GM21447 (cell line): ENCODE measurements at regions not wholly inside any gene's neighbourhood (a gene's known extent, or its start where the extent isn't known, plus 50 kb on each side); places are given as distances from the start of the nearest gene placed in this dataset.
A peak's percentile ranks its signal among the peaks of the same experiment; 100 is the strongest.

Experiments used
- ATAC-seq: cut with Tn5 transposase; IDR thresholded peaks from one replicate; pipeline ENCODE4 v1.9.1; 2021; ENCODE audit not compliant: unreplicated experiment

DNA sequence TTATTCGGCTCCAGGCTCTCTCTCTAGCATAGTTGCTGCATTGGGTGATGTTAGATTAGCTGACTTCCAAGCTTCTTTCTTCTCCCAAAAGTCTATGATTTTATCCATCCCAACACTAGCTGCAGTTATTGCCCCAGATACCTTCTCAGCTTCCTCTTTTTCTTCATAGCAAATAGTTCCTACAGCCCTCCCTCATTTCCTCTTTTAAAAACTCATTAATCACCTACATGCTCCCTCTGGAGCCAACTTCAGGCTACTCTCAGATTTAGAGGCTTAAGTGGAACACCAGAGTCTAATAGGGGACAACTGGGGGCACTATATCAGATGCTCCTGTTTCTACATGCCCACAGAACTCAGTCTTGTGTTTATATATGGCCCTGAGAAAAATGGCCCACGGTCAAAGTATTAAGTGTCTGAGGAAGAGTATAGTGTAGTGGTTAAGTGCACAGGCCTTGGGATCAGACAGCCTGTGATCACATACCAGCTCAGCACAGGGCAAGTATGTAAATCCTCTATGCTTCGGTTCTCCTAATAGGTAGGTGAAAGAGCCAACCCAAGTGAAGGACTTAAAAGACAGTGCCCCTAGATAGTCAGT, 241.9 kb upstream of the SLC14A2 start:
- ATAC-seq = no peak

- no peak for ATAC-seq
These were observed 241.0 kb upstream of the SLC14A2 start for GRCh38 chr18:45374236-45374635.

- no peak for ATAC-seq
These were observed 240.2 kb upstream of the SLC14A2 start for GRCh38 chr18:45374878-45375630.

DNA sequence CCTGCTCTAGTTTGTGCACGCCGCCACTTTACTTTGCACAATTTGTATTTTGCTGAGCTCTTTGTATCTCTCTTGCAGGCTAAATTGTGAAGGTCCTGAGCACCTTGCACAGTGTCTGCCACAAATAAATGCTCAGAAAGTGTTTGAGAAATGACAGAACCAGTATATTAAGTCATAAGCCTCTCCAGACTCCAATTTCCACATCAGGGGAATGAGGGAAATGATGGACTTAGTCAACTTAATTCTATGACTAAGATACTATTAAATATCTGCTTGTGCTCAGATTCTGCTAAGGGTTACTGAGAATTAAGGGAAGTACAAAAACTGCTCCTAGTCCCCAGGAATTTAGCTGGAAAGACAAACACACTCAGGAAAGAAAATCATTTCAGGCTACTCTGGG, 239.1 kb upstream of the SLC14A2 start:
- no peak for ATAC-seq

DNA sequence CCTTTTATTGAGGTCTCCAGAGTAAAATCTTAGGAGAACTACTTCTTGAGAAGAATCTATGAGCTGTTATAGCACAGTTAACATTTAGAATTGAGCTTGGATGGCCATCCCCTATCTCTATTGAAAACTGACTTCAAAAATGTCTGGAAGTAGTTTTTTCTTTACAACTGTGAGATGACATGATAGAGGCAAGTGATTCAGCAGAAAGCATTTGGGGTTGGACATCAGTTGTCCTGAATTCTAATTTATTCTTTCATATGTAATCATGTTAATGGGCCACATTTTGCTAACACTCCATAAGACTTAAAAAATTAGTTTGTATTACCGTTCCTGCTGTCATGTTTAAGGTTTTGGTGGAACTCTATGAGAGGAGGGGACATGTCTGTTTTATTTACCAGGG, 237.0 kb upstream of the SLC14A2 start:
- ATAC-seq = no peak

- no peak for ATAC-seq
These were observed 236.3 kb upstream of the SLC14A2 start for GRCh38 chr18:45378933-45379332.

GRCh38 chr18:45379903-45380302, 235.4 kb upstream of the SLC14A2 start:
- ATAC-seq = peak; percentile 76

- no peak for ATAC-seq
These were observed 234.0 kb upstream of the SLC14A2 start for GRCh38 chr18:45381282-45381681.

GRCh38 chr18:45383228-45383627, 232.0 kb upstream of the SLC14A2 start:
- no peak for ATAC-seq

DNA sequence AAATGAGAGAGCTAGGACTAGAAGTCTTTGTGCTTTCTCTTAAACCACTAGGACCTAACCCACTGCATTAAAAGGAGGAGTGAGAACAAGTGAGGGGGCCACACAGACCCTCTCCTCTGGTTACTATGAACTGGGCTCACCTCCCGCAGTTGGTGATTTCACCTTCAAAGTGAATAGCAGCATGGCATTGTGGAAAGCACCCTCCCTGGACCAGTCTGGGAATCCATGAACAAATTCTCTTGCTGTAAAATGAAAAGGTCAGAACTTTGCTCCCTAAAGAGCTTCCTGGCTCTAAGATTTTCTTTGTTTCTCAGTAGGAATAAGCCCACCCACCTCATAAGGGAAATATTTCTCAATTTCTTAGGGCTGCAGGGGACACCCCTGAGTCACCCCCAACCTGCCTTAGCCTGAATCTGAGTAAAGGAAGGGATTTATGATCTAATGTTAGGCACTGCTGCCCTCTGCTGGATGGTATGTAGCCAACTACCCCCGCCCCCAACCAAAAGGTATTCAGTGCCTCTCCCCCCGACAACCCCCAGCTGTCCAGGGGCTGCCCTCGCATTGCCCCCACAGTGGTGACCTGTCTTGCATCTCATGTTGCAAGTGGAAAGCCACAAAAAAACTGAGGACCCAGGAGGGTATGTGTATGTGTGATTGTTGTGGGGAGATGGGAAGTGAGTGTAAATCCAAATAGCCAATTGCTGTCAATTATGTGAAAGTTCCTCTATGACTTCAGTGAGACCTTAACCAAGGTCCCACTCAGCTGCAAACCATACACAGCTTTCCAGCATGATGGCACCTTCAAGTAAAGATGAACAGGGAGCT, 230.9 kb upstream of the SLC14A2 start:
- ATAC-seq = peak; percentile 51

DNA sequence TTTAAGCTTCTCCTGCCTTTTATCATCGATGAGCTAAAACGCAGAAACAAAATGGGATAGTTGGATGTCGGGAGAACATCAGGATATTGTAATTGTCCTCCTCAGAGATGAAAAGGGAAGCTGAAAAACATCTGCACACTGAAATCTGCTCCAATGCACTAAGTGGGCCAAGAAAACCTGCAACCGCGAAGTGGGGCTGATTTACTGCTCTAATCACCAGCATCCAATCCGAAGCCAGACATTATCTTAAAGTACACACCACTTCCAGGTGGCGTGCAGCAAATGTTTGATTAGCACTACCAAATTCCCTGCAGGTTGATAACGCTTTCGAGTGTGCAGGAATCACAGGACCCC, 230.3 kb upstream of the SLC14A2 start:
- ATAC-seq = no peak

- no peak for ATAC-seq
These were observed 229.1 kb upstream of the SLC14A2 start for GRCh38 chr18:45386041-45386655.

DNA sequence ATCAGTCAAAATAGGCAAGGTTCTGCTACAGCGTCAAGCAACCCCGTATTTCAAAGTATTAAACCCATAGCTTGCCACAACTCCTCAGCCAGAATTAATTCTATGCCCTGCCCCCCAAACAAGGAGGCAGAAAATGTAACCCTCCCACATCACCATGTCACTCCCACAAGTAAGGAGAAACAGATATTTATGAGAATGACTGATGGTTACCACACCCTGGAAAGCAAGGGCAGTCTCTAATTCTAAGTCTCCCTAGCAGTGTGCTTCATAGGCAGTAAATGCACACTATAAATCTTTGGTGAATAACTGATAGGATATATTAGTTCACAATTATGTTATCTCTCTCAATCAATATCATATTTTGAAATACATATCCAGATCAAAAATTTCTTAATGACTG, 228.0 kb upstream of the SLC14A2 start:
- ATAC-seq = no peak

DNA sequence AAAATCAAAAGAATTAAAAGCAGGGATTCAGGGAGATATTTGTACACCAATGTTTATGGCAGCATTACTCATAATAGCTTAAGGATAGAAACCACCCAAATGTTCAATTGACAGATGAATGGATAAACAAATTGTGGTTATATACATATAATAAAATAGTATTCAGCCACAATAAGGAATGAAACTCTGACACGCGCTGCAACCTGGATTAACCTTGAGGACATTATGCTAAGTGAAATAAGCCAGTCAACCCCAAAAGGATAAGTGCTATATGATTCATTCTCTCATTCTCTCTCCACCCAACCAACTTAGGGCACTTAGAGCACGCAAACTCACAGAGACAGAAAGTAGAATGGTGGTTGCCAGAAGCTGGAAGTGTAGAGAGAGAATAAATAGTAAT, 216.8 kb upstream of the SLC14A2 start:
- ATAC-seq = no peak

- no peak for ATAC-seq
These were observed 216.1 kb upstream of the SLC14A2 start for GRCh38 chr18:45399146-45399545.

- no peak for ATAC-seq
These were observed 215.6 kb upstream of the SLC14A2 start for GRCh38 chr18:45399643-45400042.

DNA sequence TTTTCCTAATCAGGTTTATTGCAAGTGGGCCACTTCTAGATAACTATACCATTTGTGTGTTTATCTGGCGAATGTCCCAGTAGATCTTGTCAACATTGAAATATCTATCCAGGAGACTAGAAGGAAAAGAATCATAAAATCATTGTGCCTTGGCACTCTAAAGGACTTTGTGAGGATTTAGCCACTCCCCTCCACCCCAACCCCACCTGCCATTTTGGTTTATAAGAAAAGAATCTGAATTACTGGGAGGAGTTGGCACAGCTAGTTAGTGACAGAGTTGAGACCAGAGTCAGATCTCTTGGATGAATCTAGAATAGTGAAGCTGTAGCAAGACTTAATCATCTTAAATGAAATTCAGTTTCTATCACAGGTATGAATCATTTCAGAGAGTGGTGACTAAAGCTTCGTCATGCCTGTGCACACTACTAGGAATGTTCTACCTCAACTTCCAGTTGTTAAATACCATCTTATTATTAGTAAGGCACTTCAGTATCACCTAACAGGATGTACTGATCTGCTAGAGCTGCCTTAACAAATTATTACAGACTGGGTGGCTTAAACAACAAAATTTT, 212.7 kb upstream of the SLC14A2 start:
- ATAC-seq = no peak

GRCh38 chr18:45403341-45404049, 211.8 kb upstream of the SLC14A2 start:
- no peak for ATAC-seq

GRCh38 chr18:45408218-45408617, 207.1 kb upstream of the SLC14A2 start:
- no peak for ATAC-seq

GRCh38 chr18:45409971-45410370, 205.3 kb upstream of the SLC14A2 start:
- ATAC-seq = no peak

- ATAC-seq = no peak
These were observed 202.7 kb upstream of the SLC14A2 start for GRCh38 chr18:45412577-45412976.
